ENCODE measurements at regions not wholly inside any gene's neighbourhood (a gene's known extent, or its start where the extent isn't known, plus 50 kb on each side); places are given as distances from the start of the nearest gene placed in this dataset.
"Not testable (repeated sequence)": the region's sequence is repeated elsewhere in the genome, so short reads cannot be mapped to it uniquely, and the experiment has no call there.

DNA sequence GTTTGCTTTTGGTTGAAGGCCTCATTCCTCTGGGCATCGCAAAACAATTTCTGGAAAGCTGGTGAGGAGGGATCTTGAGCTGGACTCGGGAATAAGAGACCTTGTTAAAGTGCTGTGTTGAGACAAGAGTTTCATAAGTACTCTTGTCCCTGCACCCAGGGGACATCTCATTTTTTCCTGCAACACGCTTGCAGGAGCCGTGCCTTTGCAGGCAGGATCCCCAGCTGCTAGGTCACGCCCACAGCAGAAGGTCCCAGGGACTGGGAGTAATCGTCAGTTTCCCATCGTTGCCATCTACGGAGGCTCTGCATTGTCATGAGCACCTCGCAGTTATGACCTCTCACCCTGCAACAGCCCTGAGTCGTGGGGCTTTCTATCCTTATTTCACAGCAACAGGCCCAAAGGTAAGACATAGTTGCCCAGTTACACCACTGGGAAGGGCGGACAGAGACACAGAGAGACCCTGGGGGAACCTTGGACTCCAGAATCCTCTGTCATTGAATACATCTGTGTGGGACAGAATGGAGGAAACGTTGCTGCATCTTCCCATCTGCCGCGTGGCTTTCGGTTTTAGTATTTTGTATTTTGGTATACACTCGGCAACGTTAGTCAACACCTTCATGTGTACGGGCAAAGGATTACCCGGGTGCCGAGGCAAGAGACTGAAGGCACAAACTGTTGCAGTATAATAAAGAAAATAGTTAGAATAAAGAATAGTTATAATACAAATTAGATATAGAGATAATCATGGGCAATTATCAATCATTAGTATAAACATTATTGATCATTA lies 60.4 kb upstream of the DMRTB1 start:
- H3K4me3 ChIP-seq (ENCODE audit: low read depth, low read length), result no peak overlapping the region
- DNase-seq (ENCODE audit: low read depth), result no peak
- TF ChIP-seq, protein P1, sequence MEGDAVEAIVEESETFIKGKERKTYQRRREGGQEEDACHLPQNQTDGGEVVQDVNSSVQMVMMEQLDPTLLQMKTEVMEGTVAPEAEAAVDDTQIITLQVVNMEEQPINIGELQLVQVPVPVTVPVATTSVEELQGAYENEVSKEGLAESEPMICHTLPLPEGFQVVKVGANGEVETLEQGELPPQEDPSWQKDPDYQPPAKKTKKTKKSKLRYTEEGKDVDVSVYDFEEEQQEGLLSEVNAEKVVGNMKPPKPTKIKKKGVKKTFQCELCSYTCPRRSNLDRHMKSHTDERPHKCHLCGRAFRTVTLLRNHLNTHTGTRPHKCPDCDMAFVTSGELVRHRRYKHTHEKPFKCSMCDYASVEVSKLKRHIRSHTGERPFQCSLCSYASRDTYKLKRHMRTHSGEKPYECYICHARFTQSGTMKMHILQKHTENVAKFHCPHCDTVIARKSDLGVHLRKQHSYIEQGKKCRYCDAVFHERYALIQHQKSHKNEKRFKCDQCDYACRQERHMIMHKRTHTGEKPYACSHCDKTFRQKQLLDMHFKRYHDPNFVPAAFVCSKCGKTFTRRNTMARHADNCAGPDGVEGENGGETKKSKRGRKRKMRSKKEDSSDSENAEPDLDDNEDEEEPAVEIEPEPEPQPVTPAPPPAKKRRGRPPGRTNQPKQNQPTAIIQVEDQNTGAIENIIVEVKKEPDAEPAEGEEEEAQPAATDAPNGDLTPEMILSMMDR (conservative IDR thresholded peaks at IDR 0.05; ENCODE audit: low read depth, low read length), result no peak

DNA sequence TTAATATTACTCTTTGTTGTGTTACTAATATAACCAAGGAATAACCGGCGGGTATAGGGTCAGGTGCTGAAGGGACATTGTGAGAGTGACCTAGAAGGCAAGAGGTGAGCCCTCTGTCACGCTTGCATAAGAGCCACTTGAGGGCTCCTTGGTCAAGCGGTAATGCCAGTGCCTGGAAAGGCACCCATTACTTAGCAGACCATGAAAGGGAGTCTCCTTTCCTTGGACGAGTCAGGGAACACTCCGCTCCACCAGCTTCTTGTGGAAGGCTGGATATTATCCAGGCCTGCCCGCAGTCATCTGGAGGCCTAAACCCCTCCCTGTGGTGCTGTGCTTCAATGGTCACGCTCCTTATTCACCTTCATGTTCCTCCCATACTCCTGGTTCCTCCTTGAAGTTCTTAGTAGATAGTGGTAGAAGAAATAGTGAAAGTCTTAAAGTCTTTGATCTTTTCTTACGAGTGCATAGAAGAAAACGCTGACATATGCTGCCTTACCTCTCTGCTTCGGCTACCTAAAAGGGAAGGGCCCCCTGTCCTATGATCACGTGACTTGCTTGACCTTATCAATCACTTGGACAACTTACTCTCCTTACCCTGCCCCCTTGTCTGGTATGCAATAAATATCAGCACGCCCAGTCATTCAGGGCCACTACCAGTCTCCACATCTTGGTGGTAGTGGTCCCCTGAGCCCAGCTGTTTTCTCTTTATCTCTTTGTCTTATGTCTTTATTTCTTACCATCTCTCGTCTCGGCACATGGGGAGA lies 59.6 kb upstream of the DMRTB1 start:
- DNase-seq (ENCODE audit: low read depth); H3K4me3 ChIP-seq (ENCODE audit: low read depth, low read length): not testable (repeated sequence)

DNA sequence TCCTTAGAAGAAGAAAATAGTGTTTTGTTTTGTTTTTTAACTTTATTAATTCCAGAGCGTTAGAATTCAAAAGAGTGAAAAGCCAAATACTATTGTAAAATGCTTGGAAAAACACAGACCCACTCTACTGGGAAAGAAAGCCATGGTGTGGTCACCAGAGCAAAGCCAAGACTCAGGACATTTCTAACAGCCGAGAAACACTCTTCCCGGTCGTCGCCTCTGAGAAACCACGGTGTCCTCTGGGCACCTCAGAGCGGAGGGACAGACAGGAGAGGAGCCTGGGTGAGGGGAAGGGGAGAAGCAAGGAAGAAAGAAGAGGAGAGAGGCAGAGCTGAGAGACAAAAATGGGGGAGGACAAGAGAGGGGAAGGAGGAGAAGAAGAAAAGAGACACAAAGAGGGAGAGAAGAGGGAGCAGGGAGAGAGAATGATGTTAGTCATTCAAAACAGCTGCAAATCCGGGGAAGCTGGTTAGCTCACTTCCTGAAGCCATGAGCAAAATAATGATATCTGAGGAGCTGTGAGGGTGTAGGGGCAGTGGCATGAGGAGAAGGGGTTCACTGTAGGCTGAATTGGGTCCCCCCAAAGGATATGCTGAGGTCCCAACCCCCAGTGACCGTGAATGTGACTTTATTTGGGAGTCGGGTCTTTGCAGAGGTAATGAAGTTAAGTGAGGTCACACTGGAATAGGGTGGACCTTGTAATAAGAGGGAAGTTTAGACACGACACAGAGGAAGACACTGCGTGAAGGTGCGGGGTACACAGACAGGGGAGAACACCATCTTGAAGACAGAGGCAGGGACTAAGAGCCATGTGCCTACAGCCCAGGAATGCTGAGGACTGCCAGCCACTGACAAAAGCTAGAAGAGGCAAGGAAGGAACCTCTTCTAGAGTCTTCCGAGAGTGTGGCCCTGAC lies 58.2 kb upstream of the DMRTB1 start:
- no peak for DNase-seq (ENCODE audit: low read depth)
- no peak overlapping the region for H3K4me3 ChIP-seq (ENCODE audit: low read depth, low read length)
- TF ChIP-seq, protein P1 (conservative IDR thresholded peaks at IDR 0.05; ENCODE audit: low read depth, low read length), result no peak

DNA sequence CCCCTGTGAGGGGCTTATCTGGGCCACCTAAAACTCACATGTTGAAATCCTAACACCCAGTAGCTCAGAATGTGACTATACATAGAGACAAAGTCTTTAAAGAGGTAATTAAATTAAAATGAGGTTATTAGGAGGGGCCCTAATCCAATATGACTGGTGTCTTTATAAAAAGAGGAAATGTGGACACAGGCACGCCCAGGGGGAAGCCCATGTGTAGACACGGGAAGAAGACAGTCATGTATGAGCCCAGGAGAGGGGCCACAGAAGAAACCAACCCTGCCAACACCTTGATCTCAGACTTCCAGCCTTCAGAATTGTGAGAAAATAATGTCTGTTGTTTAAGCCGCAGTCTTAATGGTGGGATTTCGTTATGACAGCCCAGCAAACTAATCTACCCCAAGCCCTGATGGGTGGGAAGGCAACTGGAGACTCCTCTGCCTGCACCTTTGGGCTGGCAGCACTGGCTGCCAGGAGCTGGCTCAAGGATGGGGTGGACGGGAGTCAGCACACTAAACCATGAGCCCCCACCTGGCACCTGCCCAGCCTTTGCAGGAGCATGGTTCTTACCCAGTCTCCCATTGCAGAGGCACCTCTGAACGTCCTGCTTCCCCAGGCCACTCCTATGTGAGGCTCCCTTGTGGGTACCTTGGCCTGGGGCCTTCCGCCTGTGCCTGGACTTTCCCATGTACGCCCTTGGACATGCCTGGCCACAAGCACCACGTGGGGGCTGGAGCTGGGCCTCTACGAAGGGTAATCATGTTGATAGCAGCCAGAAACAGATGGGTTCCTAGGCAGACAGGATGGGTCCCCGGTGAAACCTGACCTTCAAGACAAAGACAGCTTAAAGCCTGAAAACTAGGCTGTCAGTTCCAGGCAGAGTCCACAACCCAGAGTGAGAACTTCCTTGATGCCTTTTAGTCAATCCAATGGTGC lies 57.1 kb upstream of the DMRTB1 start:
- H3K4me3 ChIP-seq (ENCODE audit: low read depth, low read length), result no peak overlapping the region
- TF ChIP-seq, protein P1 (conservative IDR thresholded peaks at IDR 0.05; ENCODE audit: low read depth, low read length), result no peak
- DNase-seq (ENCODE audit: low read depth), result no peak

DNA sequence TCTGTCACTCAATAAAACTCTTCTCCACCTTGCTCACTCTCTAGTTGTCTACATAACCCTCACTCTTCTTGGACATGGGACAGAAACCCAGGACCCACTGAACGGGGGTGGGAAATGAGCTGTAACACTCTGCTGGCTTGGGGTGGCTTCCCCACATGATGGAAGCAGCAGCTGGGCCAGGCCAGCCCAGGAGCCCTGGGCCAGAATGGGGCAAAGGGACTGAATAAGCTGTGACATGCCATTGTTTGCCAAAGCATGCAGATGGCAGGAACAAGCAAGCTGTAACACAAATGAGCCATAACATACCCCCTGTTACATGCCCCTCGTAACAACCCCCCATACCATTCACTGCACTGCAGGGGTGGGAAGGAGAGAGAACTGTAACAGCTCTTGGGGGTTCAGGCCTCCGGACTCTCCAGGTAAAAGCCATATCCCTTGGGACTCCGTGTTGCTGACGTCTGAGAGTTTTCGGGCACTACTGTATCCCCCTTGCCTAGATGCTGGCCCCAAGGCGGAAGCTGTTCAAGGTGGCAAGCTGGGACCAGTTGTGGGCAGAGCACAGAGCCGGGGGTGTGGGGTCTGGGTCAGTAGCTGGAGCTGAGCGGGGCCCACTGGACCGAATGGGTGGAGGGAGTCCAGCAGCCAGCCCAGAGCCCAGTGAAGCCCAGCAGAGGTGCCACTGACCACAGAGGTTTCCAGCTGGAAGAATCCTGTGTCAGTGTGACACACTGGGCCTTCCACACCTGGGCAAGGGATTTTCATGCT lies 56.1 kb upstream of the DMRTB1 start:
- DNase-seq (ENCODE audit: low read depth), result no peak
- TF ChIP-seq, protein P1 (conservative IDR thresholded peaks at IDR 0.05; ENCODE audit: low read depth, low read length), result no peak
- H3K4me3 ChIP-seq (ENCODE audit: low read depth, low read length), result no peak overlapping the region

DNA sequence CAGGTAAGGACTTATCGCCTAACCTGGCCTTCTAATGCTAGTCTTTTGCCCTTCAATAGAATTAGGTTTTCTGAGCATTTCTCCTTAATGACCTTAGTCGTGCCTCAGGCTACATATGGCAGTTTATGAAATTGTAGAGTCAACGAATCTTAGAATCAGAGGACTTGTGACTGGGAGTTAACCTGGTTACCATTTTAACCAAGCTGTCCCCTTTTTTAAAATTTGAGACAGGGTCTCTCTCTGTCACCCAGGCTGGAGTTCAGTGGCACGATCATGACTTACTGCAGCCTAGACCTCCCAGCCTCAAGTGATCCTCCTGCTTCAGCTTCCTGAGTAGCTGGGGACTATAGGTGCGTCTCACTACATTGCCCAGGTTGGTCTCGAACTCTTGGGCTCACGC lies 53.5 kb upstream of the DMRTB1 start:
- no peak for DNase-seq (ENCODE audit: low read depth)
- TF ChIP-seq, protein P1 (conservative IDR thresholded peaks at IDR 0.05; ENCODE audit: low read depth, low read length), result no peak
- no peak overlapping the region for H3K4me3 ChIP-seq (ENCODE audit: low read depth, low read length)
